ENCODE measurements at regions not wholly inside any gene's neighbourhood (a gene's known extent, or its start where the extent isn't known, plus 50 kb on each side); places are given as distances from the start of the nearest gene placed in this dataset.

GRCh38 chr11:70740488-70740851, 342.1 kb downstream of the CTTN start (continued):
- TF ChIP-seq REST (IDR thresholded peaks at IDR 0.05) (no peak), HNF4G (IDR thresholded peaks at IDR 0.05) (no peak)

- no peaks in the 10 kb centered on the region for H3K27me3 ChIP-seq (ENCODE audit: control insufficient read depth in 4 of 4, insufficient read depth in 4 of 4, low read length in 3 of 4)
- H3K4me3 ChIP-seq (ENCODE audit: low read depth in 1 of 3, low read length in 3 of 3): no peak overlapping the region
- WGBS: 94% methylated on average over 3 of the region's 3 CpGs
- H3K9me3 ChIP-seq (ENCODE audit: control insufficient read depth in 4 of 4, low read length in 3 of 4): no peaks in the 10 kb centered on the region
- no peak overlapping the region for H3K9ac ChIP-seq (ENCODE audit: low read depth in 1 of 2, low read length in 2 of 2)
- DNase-seq (ENCODE audit: low spot score): no peak
- no peak overlapping the region for H3K27ac ChIP-seq (ENCODE audit: low read depth in 1 of 2, low read length in 2 of 2)
- no peaks in the 10 kb centered on the region for H3K4me1 ChIP-seq (ENCODE audit: control insufficient read depth in 4 of 4, insufficient read depth in 4 of 4, low read length in 3 of 4)
- TF ChIP-seq RAD21 (IDR thresholded peaks at IDR 0.05): no peak
- no peak for TF ChIP-seq EGR1 (IDR thresholded peaks at IDR 0.05; ENCODE audit: low read depth in 2 of 2)
- TF ChIP-seq MAX (IDR thresholded peaks at IDR 0.05): no peak
- no peak for TF ChIP-seq ATF3 (IDR thresholded peaks at IDR 0.05)
- H3K36me3 ChIP-seq (ENCODE audit: control insufficient read depth in 4 of 4, insufficient read depth in 3 of 4, low read depth in 1 of 4, low read length in 3 of 4): no peaks in the 10 kb centered on the region
Measured at GRCh38 chr11:70741085-70741484, 342.8 kb downstream of the CTTN start.

GRCh38 chr11:70742553-70743291, 344.4 kb downstream of the CTTN start:
- H3K27me3 ChIP-seq (ENCODE audit: control insufficient read depth in 4 of 4, insufficient read depth in 4 of 4, low read length in 3 of 4): no peaks in the 10 kb centered on the region
- H3K36me3 ChIP-seq (ENCODE audit: control insufficient read depth in 4 of 4, insufficient read depth in 3 of 4, low read depth in 1 of 4, low read length in 3 of 4): no peaks in the 10 kb centered on the region
- WGBS: 77% methylated on average over 27 of the region's 27 CpGs
- no peak overlapping the region for H3K27ac ChIP-seq (ENCODE audit: low read depth in 1 of 2, low read length in 2 of 2)
- DNase-seq (ENCODE audit: low spot score): peak; percentile 90
- no peak for TF ChIP-seq HNF4A (conservative IDR thresholded peaks at IDR 0.05)
- no peak for TF ChIP-seq CTCF (IDR thresholded peaks at IDR 0.05; ENCODE audit: low read depth, low read length, missing input control)
- no peak for TF ChIP-seq HNF4G (IDR thresholded peaks at IDR 0.05)
- no peak for TF ChIP-seq ATF3 (IDR thresholded peaks at IDR 0.05)
- no peak for TF ChIP-seq GABPA (IDR thresholded peaks at IDR 0.05 in 1 of 2, conservative IDR thresholded peaks at IDR 0.05 in 1 of 2)
- no peak for TF ChIP-seq MAX (IDR thresholded peaks at IDR 0.05)
- TF ChIP-seq SP1 (IDR thresholded peaks at IDR 0.05): no peak
- TF ChIP-seq FOXA2 (IDR thresholded peaks at IDR 0.05): no peak
- TF ChIP-seq NR2F2 (IDR thresholded peaks at IDR 0.05): no peak
- no peak for TF ChIP-seq YY1 (IDR thresholded peaks at IDR 0.05)
- no peak for TF ChIP-seq TAF1 (conservative IDR thresholded peaks at IDR 0.05)
- TF ChIP-seq ZBTB33 (IDR thresholded peaks at IDR 0.05): no peak
- TF ChIP-seq JUND (IDR thresholded peaks at IDR 0.05): no peak
- TF ChIP-seq EGR1 (IDR thresholded peaks at IDR 0.05; ENCODE audit: low read depth in 2 of 2): no peak
- TF ChIP-seq RXRA (IDR thresholded peaks at IDR 0.05): no peak
- TF ChIP-seq FOXA1 (IDR thresholded peaks at IDR 0.05): no peak
- TF ChIP-seq RAD21 (IDR thresholded peaks at IDR 0.05): no peak
- no peak for TF ChIP-seq REST (IDR thresholded peaks at IDR 0.05)
- H3K4me1 ChIP-seq (ENCODE audit: control insufficient read depth in 4 of 4, insufficient read depth in 4 of 4, low read length in 3 of 4): no peaks in the 10 kb centered on the region
- no peak overlapping the region for H3K4me3 ChIP-seq (ENCODE audit: low read depth in 1 of 3, low read length in 3 of 3)
- H3K9me3 ChIP-seq (ENCODE audit: control insufficient read depth in 4 of 4, low read length in 3 of 4): no peaks in the 10 kb centered on the region
- H3K9ac ChIP-seq (ENCODE audit: low read depth in 1 of 2, low read length in 2 of 2): no peak overlapping the region

Measured in liver (tissue), 8 donors.